IPS-NIHi7 (cell line): ENCODE measurements at regions not wholly inside any gene's neighbourhood (a gene's known extent, or its start where the extent isn't known, plus 50 kb on each side); places are given as distances from the start of the nearest gene placed in this dataset.
"Not testable (repeated sequence)": the region's sequence is repeated elsewhere in the genome, so short reads cannot be mapped to it uniquely, and the experiment has no call there.

Experiments
- DNase-seq: peaks from one replicate; pipeline ENCODE4 v3.0.0; 2012; ENCODE audit warnings: mixed read lengths; ENCODE audit errors: extremely low spot score

DNA sequence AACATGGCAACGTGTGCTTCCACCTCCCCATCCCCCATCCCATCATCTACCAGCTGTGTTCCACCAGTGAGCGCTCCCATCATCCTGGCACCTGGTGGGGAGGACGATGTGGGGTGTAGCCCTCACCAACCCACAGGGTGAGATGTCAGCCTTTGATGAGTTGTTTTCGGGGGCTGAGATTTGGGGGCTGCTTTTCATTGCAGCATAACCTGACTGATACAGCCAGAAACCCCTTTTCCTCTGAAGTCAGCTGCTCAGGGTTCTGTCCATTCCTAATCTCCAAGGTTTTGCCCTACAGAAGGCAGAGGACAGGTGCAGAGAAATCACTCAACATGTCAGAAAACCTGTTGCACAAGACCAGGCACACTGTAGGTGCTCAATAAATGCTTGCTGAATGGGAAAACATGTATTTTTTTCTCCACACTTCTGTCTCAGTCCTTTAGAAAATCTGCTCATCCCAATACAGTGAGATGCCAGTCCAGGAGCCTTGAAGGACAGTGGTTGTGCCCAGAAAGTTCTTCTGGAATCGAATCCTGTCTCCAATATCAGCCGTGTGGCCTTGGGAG lies 239.8 kb downstream of the RBM19 start:
- DNase-seq = no peak

DNA sequence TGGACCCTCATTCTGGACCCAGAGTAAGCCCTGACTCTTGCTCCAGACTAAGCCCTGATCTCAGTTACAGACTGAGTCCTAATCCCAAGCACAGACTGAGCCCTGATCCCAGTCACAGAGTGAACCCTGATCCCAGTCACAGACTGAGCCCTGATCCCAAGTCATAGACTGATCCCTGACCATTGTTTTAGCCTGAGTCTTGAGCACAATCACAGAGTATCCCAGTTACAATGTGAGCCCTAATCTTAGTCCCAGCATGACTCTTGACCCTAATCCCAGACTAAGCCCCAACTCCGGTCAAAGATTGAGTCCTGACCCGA lies 240.6 kb downstream of the RBM19 start:
- no peak for DNase-seq

- DNase-seq = no peak
Measured at GRCh38 chr12:113724794-113725556, 241.2 kb downstream of the RBM19 start.

DNA sequence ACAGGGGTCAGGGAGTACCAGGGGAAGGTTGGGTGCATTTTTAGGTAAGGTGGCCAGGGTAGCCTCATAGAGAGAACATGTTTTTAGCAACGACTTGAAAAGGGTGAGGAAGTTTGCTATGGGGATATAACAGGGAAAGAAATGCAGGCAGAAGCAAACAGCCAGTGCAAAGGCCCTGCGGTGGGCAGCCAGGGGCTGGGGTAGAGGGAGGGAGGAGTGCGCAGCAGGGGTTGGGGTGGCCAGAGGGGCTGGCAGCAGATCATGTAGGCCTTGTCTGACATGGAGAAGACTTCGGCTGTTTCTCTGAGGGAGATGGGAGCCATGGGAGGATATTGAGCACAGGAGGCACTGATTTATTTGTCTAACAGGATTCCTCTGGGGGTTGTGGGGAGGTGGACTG lies 242.5 kb downstream of the RBM19 start:
- DNase-seq = no peak

DNA sequence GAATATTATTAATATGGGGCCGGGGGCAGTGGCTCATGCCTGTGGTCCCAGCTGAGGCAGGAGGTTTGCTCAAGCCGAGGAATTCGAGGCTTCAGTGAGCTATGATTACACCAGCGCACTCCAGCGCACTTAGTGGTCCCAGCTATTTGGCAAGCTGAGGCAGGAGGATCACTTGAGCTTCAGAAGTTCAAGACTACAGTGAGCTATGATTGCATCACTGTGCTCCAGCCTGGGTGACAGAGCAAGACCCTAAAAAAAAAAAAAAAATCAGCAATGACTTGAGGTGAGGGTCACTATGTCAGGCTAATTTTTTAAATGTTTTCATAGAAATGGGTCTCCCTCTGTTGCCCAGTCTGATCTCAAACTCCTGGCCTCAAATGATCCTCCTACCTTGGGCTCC lies 243.4 kb downstream of the RBM19 start:
- no peak for DNase-seq

GRCh38 chr12:113720629-113721028 lies 245.5 kb downstream of the RBM19 start:
- no peak for DNase-seq

GRCh38 chr12:113719911-113720591 lies 246.1 kb downstream of the RBM19 start:
- DNase-seq = no peak

DNA sequence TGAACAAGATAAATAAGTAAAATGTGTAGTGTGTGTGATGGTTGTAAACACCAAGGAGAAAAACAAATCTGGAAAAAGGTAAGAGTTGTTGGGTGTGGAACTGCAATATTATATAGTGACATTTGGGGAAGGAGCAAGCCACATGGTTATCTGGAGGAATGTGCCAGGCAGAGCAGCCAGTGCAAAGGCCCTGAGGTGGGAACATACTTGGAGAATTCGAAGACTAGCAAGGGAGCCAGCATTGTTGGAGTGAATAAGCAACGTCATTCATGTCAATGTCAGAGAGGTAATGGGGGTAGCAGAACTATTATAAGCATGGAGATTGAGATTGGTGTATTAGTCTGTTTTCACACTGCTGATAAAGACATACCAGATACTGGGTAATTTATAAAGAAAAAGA lies 241.5 kb upstream of the LHX5 start:
- no peak for DNase-seq

- DNase-seq = no peak
Measured at GRCh38 chr12:113712481-113712880, 240.8 kb upstream of the LHX5 start.

GRCh38 chr12:113710216-113710615 lies 238.5 kb upstream of the LHX5 start:
- DNase-seq = no peak

DNA sequence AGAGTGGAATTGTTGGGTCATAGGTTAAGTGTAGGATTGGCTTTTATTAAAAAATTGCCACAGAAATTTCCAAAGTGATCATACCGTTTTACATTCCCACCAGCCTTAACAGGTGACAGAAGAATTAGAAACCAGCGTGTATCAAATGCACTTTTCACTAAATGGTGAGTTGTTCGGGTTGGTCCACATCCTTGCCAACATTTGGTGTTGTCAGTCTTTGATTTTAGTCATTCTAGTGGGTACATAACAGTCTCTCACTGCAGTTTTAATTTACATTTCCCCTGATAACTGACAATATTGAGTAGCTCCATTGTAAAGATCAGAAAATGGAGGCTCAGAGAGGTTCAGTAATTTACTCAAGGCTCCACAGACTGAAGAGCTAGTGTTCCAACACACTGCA lies 237.8 kb upstream of the LHX5 start:
- no peak for DNase-seq

DNA sequence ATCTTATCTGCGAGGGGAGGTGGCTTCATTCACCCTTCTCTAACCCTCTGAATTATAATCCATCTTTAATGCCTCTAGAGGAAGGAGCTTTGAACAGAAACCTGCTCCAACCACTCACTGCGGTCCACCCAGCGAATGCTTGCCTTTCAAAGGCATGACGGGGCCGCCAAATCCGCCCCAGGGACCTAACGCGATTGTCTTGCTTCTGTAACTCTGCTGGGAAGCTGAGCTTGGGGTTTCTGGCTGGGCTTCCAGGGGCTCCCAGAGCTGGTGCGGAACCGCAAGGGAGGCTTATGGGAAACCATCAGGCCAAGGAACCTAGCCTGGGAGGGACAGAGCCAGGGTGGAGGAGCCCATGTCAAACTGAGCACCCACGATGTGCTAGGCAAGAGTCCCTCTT lies 231.2 kb upstream of the LHX5 start:
- no peak for DNase-seq

- no peak for DNase-seq
Measured at GRCh38 chr12:113702276-113702675, 230.6 kb upstream of the LHX5 start.

GRCh38 chr12:113700943-113701342 lies 229.3 kb upstream of the LHX5 start:
- peak; percentile 67 for DNase-seq

DNA sequence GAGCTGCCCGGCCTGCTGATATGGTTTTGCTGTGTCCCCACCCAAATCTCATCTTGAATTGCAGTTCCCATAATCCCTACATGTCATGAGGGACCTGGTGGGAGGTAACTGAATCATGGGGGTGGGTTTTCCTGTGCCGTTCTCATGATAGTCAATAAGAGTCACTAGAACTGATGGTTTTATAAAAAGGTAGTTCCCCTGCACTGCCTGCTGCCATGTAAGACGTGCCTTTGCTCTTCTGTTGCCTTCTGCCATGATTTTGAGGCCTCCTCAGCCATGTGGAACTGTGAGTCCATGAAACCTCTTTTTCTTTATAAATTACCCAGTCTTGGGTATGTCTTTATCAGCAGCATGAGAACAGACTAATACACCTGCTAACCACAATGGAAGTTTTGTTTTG lies 228.3 kb upstream of the LHX5 start:
- not testable (repeated sequence) for DNase-seq

GRCh38 chr12:113698510-113698858 lies 226.8 kb upstream of the LHX5 start:
- DNase-seq = no peak

- DNase-seq = no peak
Measured at GRCh38 chr12:113697651-113698509, 226.2 kb upstream of the LHX5 start.

GRCh38 chr12:113697104-113697503 lies 225.4 kb upstream of the LHX5 start:
- no peak for DNase-seq

DNA sequence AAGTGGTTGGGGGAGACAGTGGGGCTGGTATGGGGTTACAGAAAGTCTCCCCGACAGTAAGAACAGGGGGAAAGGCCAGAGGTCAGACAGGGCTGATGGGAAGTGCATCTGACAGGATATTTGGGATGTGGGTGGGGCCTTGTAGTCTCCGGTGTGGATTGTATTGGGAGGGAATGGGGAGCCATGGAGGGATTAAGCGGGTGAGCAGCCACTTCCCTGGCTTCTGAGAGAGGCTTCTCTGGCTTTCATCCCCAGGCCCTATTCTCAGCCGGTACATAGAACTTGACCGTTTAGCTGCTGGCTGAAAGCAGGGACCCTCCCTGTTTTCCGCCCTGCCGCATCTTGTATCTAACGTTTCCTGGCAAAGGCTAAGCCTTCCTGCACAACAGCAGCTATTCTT lies 222.0 kb upstream of the LHX5 start:
- DNase-seq = no peak

DNA sequence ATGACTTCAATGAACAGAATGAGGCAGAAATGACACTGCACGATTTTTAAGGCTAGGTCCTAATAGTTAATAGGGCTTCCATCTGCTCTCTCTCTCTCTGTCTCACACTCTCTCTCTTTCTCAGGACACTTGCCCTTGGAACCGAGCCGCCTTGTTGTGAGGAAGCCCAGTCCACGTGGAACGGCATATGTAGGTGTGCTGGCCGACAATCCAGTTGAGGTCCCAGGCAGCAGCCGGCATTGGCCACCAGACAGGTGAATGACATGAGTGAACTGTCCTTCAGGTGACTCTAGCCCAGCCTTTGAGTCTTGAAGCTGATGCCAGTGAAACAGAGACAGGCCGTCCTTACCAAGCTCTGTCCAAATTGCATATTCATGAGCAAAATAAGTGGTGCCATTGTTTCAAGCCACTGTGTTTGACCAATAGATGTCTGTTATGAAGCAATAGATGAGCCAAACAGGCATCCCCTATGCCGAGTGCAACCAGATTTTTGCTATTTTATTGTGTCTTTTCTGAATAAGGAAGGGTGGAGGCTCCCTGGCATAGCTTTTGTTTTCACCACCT lies 217.5 kb upstream of the LHX5 start:
- no peak for DNase-seq

DNA sequence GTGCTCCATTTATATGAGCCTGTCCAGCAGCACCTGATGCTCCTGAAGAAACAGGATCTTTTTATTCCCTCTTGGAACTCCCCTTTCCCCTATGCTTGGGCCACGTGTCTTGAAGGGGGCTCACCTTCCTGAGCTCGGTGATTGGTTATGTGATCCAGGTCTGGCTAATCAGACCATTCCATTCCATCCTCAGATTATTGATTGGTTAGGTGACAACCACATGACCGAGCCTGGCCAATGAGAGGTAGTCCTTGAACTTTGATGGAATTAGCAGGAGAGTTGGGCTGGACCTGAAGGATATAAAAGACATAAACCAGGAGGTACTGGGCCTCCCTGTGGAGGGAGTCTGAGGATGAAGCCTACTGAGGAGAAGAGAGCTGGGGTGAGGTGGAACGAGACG lies 216.6 kb upstream of the LHX5 start:
- DNase-seq = no peak
